GM04504 (cell line): ENCODE measurements at regions not wholly inside any gene's neighbourhood (a gene's known extent, or its start where the extent isn't known, plus 50 kb on each side); places are given as distances from the start of the nearest gene placed in this dataset.
"Not testable (repeated sequence)": the region's sequence is repeated elsewhere in the genome, so short reads cannot be mapped to it uniquely, and the experiment has no call there.

Experiments
- DNase-seq: peaks from one replicate; pipeline ENCODE4 v3.0.0-alpha.2; 2012; ENCODE audit warnings: low read depth

DNA sequence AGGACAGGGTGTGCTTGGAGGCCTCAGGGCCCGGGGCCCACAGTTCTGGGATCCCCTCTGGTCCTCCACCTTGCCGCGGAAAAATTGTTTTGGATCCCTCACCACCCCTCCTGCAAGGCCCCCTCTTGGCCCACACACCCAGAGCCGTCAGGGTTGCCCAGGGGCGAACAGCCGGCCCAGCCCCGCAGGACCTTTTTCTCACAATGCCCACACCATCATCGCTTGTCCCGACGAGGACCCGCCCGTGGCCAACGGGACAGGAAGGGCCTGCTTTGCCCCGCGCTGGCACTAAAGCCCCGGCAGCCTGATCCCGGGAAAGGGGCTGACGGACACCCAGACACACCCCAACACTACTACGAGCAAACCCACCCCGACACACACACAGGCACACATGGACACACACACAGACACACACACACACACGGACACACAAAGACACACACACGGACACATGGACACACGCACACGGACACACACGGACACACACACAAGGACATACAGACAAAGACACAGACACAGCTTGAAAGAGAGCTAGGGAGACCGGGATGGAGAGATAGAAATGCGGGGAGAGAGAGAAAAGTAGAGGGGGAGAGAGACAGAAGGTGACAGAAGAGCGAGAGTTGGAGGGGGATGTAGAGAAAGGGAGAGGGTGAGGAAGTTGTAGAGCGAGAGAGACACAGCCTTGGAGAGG is 1493.5 kb upstream of the DEFB115 start:
- DNase-seq: no peak

DNA sequence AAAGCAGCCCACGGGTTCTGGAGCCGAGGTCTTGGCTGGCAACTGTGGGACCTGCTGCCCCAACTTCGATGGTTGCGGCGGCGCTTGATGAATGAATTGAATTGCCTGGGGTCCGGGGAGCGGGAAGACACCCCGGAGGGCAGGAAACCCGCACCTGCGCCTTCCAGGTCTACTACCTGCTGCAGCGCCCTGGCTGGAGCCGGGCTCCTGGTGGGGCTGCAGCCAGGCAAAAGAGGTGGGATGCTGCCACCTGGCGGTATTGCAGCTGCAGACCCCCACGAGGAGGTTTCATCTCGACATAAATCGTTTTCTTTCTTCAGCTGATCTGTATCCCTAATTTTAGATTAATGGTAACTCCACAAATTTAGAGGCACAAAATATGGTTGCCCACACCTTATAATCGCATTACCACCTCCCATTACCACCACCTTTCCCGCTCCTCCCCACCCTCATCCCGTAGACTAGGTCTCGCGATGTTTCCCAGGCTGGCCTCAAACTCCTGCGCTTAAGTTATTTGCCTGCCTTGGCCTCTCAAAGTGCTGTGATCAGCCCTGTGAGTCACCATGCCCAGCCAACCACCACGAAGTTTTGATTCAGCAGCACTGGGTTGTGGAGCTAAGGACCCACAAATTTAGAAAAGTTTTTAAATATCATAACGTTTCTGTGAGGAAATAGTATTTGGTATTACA is 1492.4 kb upstream of the DEFB115 start:
- not testable (repeated sequence) for DNase-seq

DNA sequence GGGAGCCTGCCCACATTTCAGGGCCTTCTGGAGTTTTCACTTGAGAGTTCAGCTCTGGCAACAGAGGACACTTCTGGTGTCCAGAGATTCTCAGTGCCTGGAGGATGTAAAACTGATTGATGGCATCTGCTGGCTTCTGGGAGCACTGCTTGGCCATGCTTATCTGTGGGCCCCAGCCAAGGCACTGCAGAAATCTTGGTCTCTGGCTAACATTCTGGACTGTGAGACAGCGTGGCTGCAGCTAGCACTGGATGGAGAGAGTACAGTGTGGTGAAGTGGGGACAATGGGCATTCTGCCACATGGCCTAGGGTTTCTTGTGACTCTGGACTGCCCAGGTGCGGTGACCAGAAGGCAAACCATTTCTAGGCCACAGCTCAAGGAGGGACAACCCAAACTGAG is 1479.4 kb upstream of the DEFB115 start:
- DNase-seq: not testable (repeated sequence)

DNA sequence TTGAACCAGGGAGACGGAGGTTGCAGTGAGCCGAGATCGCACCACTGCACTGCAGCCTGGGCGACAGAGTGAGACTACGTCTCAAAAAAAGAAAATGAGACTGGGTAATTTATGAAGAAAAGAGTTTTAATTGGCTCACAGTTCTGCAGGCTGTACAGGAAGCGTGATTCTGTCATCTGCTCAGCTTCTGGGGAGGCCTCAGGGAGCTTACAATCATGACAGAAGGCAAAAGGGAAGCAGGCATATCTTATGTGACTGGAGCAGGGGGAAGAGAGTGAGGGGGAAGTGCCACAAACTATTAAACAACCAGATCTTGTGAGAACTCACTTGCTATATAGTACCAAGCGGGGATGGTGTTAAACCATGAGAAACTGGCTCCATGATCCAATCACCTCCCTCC is 1476.2 kb upstream of the DEFB115 start:
- not testable (repeated sequence) for DNase-seq

DNA sequence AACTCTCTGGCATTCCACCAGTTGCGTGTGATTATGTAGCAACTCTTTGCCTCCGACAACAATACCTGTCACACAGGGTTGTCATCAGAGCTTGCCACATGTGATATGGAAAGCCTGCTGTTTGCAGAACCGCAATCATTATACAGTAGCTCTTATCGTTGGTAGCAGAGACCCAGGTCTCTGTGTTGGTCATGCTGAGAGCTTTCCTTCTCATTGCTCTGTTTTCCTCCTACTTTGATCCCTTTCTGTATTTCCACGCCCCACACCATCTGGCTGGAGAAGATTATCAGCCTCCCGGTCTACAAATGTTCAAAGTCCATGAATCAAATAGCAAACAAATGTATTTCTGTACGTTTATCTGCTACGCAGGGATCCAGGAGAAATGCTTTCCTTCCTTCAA is 1475.6 kb upstream of the DEFB115 start:
- DNase-seq: not testable (repeated sequence)

DNA sequence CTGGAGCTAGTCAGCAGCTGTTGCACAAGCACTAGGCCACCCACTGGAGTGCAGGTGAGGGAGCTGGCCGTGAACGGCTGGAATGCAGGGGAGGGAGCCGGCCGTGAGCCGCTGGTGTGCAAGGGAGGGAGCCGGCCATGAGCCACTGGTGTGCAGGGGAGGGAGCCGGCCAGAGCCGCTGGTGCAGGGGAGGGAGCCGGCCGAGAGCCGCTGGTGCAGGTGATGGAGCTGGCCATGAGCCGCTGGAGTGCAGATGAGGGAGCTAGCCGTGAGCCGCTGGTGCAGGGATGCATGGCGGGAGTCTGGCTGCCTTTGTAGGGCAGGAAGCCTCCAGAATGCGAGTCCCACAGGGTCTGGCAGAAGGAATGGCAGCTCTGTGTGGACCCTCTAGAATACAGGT is 1470.0 kb upstream of the DEFB115 start:
- not testable (repeated sequence) for DNase-seq

DNA sequence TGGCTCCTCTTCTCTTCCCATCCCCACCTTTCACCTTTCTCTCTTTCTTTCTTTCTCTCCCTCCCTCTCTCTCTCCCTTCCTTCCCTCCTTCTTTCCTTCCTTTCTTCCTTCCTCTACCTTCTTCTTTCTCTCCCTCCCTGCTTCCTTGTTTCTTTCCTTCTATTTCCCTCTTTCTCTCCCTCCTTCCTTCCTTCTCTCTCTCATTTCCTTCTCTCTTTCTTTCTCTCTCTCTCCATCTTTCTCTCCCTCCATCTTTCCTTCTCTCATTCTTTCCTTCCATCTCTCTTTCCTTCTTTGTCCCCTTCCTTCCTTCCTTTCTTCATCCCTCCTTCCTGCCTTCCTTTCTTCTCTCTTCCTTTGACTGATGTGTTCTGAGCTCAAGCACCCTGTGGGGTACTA is 1467.0 kb upstream of the DEFB115 start:
- no peak for DNase-seq

DNA sequence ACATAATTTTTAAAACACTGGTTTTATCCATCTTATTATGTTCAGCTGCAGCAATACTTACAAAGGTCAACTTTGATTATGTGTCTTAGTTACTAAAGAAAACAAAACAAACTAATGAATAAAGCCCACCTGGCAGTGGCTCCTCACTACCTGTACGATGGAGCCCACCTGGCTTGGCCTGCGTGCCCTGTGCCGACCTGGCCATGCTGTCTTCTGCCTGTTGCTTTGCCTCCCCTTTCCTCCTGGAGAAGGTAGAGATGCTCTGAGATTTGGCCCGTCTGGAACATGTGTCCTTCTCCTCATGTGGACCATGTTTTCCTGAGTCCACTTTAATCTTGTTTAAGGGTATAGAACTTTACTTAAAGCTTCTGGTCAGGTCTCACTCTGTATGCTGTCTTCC is 1426.0 kb upstream of the DEFB115 start:
- not testable (repeated sequence) for DNase-seq

DNA sequence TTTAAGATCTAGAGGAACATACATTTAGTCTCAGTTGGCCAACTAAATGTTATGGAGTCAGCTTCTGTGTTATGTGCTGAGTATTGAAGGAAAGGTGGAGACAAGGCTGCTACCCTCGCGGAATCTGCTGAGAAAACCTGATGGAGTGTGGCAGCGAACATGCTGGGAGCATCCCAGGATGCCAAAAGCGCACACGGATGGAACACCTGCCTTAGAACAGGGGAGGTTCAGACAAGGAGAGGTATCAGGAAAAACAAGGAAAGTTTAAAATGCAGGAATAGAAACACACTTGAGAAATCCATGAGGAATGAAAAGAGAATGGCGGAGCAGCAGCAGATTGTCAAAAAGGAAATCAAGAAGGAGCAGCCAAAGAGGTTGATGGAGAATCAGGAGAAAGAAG is 1389.5 kb upstream of the DEFB115 start:
- DNase-seq: not testable (repeated sequence)

DNA sequence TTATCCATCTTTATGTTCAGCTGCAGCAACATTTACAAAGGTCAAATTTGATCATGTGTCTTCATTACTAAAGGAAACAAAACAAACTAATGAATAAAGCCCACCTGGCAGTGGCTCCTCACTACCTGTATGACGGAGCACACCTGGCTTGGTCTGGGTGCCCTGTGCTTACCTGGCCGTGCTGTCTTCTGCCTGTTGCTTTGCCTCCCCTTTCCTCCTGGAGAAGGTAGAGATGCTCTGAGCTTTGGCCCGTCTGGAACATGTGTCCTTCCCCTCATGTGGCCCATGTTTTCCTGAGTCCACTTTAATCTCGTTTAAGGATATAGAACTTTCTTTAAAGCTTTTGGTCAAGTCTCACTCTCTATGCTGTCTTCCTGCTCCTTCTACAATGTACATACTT is 1388.8 kb upstream of the DEFB115 start:
- DNase-seq: not testable (repeated sequence)

DNA sequence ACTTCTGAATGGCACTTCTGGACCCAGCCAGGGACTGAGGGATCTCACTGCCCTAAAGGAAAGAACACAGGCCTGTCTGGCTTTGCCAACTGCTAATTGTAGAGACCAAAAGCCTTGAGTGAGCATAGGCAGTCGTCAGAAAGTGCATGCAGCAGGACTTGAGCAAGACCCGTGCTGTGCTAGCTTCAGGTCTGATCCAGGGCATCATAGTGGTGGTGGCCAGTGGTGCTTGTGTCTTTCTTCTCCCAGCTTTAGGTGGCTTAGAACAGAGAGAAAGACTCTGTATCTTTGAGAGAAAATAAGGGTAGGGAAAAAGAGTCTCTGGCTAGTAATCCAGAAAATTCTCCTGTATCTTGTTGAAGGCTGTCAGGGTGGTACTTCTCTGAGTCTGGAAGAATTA is 1385.6 kb upstream of the DEFB115 start:
- DNase-seq: not testable (repeated sequence)

DNA sequence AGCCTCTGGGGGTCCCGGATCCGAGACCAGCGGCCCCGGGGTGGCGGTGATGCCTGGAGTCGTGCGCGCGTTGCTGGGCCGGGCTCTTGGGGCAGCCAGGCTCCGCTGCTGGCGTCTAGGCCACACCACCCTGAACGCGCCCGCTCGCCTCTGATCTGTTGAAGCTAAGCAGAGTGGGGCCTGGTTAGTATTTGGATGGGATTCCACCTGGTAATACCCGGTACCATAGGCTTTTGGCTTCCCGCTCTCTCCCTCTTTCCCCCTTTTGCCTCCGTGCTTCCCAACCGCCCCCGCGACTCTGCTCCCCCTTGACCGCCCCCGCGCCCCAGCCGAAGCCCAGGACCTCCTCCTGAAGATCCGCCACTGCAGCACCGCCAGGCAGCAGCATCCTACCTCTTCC is 1383.5 kb upstream of the DEFB115 start:
- DNase-seq: peak; percentile 6

DNA sequence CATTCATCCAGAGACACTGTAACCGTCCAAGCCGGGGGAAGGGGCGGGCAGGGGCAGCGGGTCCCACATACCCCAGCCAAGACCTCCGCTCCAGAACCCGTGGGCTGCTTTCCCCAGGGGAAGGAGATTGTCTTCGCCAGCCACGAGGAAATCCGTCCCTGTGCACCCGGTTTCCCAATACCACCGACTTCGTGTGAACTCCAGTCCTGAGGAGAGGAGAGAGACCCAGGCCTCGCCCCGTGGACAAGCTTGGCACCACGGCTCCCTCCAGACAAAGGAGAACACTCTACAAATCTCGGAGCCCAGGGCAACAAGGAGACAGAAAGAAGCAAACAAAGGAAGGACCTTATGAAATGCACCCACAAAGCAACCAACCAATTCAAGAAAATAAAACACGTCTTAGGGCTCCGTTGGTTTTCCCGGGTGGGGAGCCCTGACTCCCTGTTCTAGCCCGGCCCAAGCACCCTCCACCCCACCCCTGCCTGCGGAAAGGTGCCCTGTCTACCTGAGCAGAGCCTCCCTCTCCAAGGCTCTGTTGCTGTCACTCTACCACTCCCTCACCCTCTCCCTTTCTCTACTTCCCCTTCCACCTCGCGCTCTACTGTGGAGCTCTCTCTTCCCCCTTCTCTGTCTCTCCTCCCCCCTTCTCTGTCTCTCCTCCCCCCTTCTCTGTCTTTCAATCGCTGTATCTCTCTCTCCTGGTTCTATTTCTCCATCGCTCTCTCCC is 1382.8 kb upstream of the DEFB115 start:
- DNase-seq: no peak

DNA sequence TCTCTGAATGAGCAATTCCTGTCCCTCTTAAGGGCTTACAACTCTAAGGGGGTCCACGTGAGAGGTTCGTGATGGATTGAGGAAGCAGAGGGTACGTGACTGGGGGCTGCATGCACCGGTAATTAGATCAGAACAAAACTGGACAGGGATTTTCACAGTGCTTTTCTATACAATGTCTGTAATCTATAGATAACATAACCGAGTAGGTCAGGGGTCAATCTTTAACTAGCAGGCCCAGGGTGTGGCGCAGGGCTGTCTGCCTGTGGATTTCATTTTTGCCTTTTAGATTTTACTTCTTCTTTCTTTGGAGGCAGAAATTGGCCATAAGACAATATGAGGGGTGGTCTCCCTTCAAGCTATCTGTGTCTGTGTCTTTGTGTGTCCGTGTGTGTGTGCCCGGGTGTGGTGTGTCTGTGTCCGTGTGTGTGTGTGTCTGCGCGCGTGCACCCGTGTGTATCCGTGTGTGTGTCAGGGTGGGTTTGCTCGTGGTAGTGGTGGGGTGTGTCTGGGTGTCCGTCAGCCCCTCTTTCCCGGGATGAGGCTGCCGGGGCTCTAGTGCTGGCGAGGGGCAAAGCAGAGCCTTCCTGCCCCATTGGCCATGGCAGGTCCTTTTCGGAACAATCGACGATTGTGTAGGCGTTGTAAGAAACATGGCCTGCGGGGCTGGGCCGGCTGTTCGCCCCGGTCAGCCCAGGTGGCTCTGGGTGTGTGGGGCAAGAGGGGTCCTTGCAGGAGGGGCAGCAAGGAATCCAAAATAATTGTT is 1382.0 kb upstream of the DEFB115 start:
- DNase-seq: not testable (repeated sequence)

DNA sequence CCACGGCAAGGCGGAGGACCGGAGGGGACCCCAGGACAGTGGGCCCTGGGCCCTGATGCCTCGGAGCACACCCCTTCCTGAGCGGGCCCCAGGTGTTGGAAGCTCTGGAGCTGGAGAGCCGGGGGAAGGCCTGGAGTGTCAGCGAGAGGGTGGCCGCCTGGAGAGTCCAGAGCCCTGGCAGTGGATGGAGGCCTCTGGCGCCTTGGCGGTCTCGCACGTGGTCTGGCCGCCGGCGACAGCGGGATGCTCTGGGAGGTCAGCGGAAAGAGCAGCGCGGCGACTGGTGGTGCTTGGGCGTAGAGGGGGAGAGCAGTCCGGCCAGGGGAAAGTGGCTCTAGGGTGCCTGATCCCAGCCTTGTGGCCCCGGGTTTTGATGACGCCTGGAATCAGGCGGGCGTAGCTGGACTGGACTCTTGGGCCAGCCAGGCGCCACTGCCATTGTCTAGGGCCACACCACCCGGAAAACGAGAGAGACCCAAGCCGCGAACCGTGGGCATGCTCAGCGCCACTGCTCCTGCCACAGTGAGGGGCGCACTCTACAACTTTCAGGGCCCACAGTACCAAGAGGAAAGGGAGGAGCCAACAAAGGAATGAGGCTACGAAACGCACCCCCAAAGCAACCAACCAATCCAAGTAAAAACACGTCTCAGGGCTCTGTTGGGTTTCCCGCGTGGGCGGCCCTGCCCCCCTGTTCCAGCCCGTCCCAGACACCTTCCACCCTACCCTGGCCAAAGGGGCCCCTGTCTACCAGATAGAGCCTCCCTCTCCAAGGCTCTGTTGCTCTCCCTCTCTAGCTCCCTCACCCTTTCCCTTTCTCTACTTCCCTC is 1381.2 kb upstream of the DEFB115 start:
- DNase-seq: not testable (repeated sequence)

DNA sequence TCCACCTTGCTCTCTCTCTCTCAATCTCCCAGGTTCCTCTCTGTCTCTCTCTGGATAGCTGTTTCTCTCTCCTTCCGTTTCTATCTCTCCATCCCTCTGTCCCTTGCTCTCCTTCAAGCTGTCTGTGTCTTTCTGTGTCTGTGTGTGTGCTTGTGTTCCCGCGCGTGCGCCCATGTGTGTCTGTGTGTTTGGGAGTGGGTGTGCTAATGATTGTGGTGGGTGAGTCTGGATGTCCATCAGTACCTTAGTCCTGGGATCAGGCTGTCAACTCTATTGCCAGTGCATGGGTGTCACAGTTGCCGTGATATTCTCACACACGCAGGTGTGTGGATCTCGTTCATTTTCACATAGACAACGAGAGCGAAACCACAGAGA is 1380.6 kb upstream of the DEFB115 start:
- no peak for DNase-seq

DNA sequence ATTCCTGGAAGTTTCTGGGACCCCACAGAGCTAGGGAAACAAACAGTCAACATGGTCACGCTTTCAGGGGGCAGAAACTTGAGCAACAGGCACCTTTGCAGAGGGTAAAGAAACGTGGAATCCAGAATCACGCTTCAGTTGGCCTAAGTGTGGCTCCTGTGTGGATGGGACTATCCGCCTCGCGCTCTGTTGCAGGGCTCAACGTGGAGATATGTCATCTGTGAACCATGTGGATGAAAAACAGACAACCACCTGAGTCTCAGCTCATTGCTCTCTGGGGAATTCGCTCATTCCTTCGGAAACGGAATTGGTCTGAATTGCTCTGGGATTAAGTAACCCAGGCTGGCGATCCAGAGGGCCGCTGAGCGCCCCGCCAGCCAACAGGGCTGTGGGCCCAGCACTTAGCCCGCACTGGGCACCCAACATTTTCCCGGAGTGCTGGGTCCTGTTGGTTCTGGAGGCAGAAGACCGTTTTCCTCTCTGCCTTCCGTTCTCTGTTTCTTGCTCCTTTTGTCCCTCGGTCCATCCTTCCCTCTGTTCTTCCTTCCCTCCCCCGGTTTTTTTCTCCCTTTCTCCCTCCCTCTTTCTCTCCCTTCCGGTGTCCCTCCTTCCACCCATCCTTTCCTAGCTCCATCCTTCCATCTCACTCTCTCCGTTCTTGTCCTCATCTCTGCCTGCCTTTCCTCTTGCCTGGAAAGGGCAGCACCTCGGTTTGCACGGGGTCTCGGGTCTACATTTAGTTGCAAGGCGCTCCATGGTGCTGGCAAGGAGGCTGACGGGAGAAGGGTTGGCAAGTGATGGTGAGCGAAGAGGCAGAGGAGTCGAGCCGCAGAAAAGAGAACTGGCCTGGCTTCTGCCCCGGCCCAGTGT is 1379.8 kb upstream of the DEFB115 start:
- DNase-seq: not testable (repeated sequence)

DNA sequence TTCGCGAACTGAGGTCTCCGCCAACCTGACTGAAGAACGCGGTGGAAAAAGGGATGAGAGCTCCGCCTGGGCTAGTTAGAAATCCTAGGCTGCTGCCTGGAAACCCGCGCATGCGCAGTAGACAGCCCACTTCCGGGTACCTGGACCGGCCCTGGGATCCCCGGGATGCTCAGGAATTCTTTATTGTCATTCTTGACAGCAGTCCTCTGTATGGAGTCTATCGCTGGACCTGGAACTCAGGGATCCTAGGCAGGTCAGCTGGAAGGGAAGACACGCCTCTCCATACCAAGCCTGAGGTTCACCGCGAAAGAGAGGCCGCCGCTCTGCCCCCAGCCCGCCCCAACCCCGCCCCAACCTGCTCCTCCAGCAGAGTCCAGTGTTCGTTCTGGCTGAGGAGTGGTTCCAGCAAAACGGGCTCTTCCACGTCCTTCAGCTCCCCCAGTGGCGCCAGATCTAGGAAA is 1379.2 kb upstream of the DEFB115 start:
- no peak for DNase-seq

DNA sequence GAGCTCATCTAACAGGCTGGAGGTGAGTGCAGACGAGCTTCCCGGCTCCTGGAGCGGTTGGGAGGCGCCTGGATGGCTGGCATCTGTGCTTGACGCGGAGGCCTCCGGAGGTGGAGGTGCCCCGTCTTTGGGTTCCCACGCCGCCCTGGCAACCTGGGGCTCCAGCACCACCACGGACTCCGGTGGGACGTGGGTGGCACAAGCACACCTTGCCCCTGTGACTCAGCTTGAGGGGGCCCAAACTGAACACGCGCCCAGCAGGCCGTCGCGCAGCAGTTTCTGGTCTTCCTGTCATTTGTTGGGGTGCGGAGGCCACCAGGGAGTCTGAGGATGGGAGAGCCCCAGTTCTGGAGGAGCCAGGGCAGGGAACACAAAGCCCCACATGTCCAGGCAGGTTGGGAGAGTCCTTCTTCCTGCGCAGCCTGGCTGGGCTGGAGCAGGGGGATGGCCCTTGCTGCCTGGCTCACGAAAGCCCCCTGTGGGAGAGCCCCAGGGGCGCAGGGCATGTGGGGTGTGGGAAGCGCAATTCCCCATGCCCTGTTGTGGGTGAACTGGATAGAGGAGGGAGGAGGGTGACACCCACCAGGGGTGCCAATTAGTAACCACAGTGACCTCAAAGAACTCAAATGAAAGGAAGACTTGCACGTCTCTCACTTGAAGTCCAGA is 1378.6 kb upstream of the DEFB115 start:
- no peak for DNase-seq

DNA sequence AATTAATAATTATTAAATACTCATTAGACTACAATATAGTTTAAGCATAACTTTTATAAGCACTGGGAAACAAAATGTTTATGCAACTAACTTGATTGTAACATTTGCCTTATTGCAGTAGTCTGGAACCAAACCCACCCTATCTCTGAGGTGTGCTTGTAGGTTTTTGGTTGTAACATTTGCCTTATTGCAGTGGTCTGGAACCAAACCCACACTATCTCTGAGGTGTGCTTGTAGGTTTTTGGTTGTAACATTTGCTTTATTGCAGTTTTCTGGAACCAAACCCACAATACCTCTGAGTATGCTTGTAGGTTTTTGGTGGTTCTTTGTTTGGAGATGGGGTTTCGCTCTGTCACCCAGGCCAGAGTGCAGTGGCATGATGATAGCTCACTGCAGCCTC is 1376.4 kb upstream of the DEFB115 start:
- not testable (repeated sequence) for DNase-seq
